Endothelial cell (in vitro differentiated cells): ENCODE measurements at regions not wholly inside any gene's neighbourhood (a gene's known extent, or its start where the extent isn't known, plus 50 kb on each side); places are given as distances from the start of the nearest gene placed in this dataset.

Source experiments
- DNase-seq: peaks from one replicate; pipeline ENCODE4 v3.0.0; 2021; ENCODE audit warnings: low spot score
- H3K27ac Mint-ChIP-seq: one replicate; pipeline ENCODE4 v1.8.0; 2021; ENCODE audit warnings: mixed read lengths, inconsistent platforms; ENCODE audit not compliant: unreplicated experiment
- H3K27me3 Mint-ChIP-seq: one replicate; pipeline ENCODE4 v1.8.0; 2021; ENCODE audit warnings: mild to moderate bottlenecking, moderate library complexity, mixed read lengths, inconsistent platforms; ENCODE audit not compliant: unreplicated experiment
- H3K36me3 Mint-ChIP-seq: one replicate; pipeline ENCODE4 v1.8.0; 2021; ENCODE audit warnings: mild to moderate bottlenecking, low read depth, mixed read lengths, inconsistent platforms; ENCODE audit not compliant: unreplicated experiment
- H3K4me1 Mint-ChIP-seq: one replicate; pipeline ENCODE4 v1.8.0; 2021; ENCODE audit warnings: mild to moderate bottlenecking, mixed read lengths, inconsistent platforms; ENCODE audit not compliant: unreplicated experiment
- H3K4me3 Mint-ChIP-seq: one replicate; pipeline ENCODE4 v1.8.0; 2021; ENCODE audit warnings: mild to moderate bottlenecking, mixed read lengths, inconsistent platforms; ENCODE audit not compliant: unreplicated experiment
- H3K9me3 Mint-ChIP-seq: one replicate; pipeline ENCODE4 v1.8.0; 2021; ENCODE audit warnings: mixed read lengths, inconsistent platforms; ENCODE audit not compliant: unreplicated experiment
- CTCF ChIP-seq: fragments of 200-600 bp; sonication (generic); IDR thresholded peaks from one replicate; pipeline ENCODE4 v1.5.0; 2021; ENCODE audit warnings: antibody characterized with exemption; ENCODE audit not compliant: unreplicated experiment

DNA sequence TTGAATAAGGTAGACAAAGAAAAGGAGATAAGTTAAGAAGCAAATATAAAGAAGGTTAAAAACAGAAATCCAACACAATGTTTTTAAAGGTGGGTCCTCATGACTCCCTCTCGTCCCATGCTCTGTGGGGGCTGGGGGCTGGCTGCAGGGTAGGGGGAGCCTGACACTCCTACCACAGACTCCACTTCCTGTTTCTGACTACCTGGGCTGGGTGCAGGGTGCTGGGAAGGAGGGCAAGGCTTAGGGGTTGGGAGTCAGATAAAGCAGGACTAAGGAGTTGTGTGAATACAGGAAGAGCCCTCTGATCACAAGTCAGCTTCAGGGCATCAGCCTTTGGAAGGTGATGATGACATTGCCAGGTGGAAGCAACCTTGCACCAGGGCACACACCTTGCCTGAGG, 277.0 kb upstream of the SGK1 start:
- DNase-seq, result no peak
- no peaks in the 10 kb centered on the region for H3K27me3 Mint-ChIP-seq
- H3K27ac Mint-ChIP-seq, result no peak overlapping the region
- no peak overlapping the region for H3K4me3 Mint-ChIP-seq
- no peak for TF ChIP-seq CTCF
- no peaks in the 10 kb centered on the region for H3K36me3 Mint-ChIP-seq
- no peaks in the 10 kb centered on the region for H3K4me1 Mint-ChIP-seq
- H3K9me3 Mint-ChIP-seq, result no peaks in the 10 kb centered on the region

- Mint-ChIP-seq H3K27me3 (no peaks in the 10 kb centered on the region), H3K27ac (no peak overlapping the region), H3K4me3 (no peak overlapping the region), H3K9me3 (no peaks in the 10 kb centered on the region), H3K36me3 (no peaks in the 10 kb centered on the region), H3K4me1 (no peaks in the 10 kb centered on the region)
- no peak for DNase-seq
- no peak for TF ChIP-seq CTCF
These were observed 276.0 kb upstream of the SGK1 start for GRCh38 chr6:134593887-134594286.

DNA sequence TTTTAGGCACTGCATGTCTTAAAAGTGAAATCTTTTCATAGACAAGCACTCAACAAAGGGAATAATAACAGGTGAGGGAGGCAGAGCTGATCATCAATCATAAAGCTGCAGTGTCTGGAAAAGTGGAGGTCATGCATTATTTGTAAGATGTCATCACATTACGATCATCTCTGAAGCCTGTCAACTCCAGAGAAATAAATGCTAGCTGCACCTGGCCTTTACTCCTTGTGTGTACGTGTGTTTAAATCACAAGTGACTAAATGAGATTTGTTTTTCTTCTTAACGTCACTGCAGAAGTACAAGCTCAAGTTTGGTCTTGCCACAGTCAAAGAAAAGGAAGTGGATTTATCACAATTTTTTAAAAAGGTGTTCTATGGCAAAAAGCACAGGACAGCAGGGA, 275.5 kb upstream of the SGK1 start:
- TF ChIP-seq CTCF, result no peak
- no peaks in the 10 kb centered on the region for H3K4me1 Mint-ChIP-seq
- H3K27me3 Mint-ChIP-seq, result no peaks in the 10 kb centered on the region
- H3K4me3 Mint-ChIP-seq, result no peak overlapping the region
- no peak for DNase-seq
- H3K9me3 Mint-ChIP-seq, result no peaks in the 10 kb centered on the region
- no peaks in the 10 kb centered on the region for H3K36me3 Mint-ChIP-seq
- H3K27ac Mint-ChIP-seq, result no peak overlapping the region

DNA sequence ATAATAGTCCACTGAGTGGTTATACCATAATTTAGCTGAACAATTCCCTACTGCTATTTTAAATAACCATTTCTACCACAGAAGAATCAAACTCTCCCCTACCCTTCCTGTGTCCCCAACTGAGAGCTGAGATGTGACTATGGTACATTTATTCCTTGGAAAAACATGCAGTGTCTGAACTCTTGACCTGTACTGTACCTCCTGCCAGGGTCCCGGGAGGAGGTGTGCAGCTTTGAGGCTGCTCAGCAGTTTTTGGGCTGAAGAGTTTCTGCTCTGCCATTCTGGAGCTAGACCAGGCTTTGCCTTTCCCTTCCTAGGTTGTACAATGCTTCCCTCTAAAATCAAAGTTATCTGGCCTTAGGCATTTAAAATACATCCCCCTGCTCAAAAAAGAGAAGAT, 275.1 kb upstream of the SGK1 start:
- H3K9me3 Mint-ChIP-seq, result no peaks in the 10 kb centered on the region
- TF ChIP-seq CTCF, result no peak
- no peaks in the 10 kb centered on the region for H3K4me1 Mint-ChIP-seq
- H3K36me3 Mint-ChIP-seq, result no peaks in the 10 kb centered on the region
- H3K27me3 Mint-ChIP-seq, result no peaks in the 10 kb centered on the region
- H3K4me3 Mint-ChIP-seq, result no peak overlapping the region
- DNase-seq, result no peak
- no peak overlapping the region for H3K27ac Mint-ChIP-seq

- no peaks in the 10 kb centered on the region for H3K4me1 Mint-ChIP-seq
- no peak overlapping the region for H3K27ac Mint-ChIP-seq
- no peaks in the 10 kb centered on the region for H3K36me3 Mint-ChIP-seq
- no peaks in the 10 kb centered on the region for H3K27me3 Mint-ChIP-seq
- TF ChIP-seq CTCF, result no peak
- no peak for DNase-seq
- H3K4me3 Mint-ChIP-seq, result no peak overlapping the region
- H3K9me3 Mint-ChIP-seq, result no peaks in the 10 kb centered on the region
These were observed 272.5 kb upstream of the SGK1 start for GRCh38 chr6:134590449-134590848.
